WTC11 (cell line): ENCODE measurements at regions not wholly inside any gene's neighbourhood (a gene's known extent, or its start where the extent isn't known, plus 50 kb on each side); places are given as distances from the start of the nearest gene placed in this dataset.

ENCODE experiments used
- ATAC-seq: fragments of 200-7000 bp; cut with Tn5 transposase; 2 replicates; pipeline ENCODE4 v1.10.0; 2021; ENCODE audit warnings: mild to moderate bottlenecking, moderate library complexity
- CTCF ChIA-PET: fragments of 300-600 bp; sonication (Branson Sonifier 250); formaldehyde crosslinking; loops from one replicate; lab custom pipeline; 2021; ENCODE audit warnings: antibody characterized with exemption; lab: Charles Lee
- POLR2A ChIA-PET: fragments of 350-600 bp; sonication (Branson Sonifier 250); formaldehyde crosslinking; loops from one replicate; lab custom pipeline; 2021; ENCODE audit warnings: antibody characterized with exemption; lab: Charles Lee
- DNase-seq: peaks from one replicate; pipeline ENCODE4 v3.0.0; 2021; ENCODE audit warnings: low spot score
- H3K27ac Mint-ChIP-seq: 2 replicates; pipeline ENCODE4 v1.8.0; 2021; ENCODE audit warnings: mixed read lengths
- H3K27me3 Mint-ChIP-seq: 2 replicates; pipeline ENCODE4 v1.8.0; 2021; ENCODE audit warnings: low read depth, mild to moderate bottlenecking, moderate library complexity, mixed read lengths
- H3K36me3 Mint-ChIP-seq: 2 replicates; pipeline ENCODE4 v1.8.0; 2021; ENCODE audit warnings: mixed read lengths
- H3K4me1 Mint-ChIP-seq: 2 replicates; pipeline ENCODE4 v1.8.0; 2022; ENCODE audit warnings: mixed read lengths
- H3K4me3 Mint-ChIP-seq: 2 replicates; pipeline ENCODE4 v1.8.0; 2021; ENCODE audit warnings: mild to moderate bottlenecking, moderate library complexity, mixed read lengths
- H3K9me3 Mint-ChIP-seq: 2 replicates; pipeline ENCODE4 v1.8.0; 2021; ENCODE audit warnings: mixed read lengths
- AR ChIP-seq: fragments of 250-450 bp; sonication (Bioruptor Pico); IDR thresholded peaks from 2 replicates; pipeline ENCODE4 v1.9.0; 2021; ENCODE audit warnings: mild to moderate bottlenecking
- ARID4B ChIP-seq: sonication (generic); formaldehyde crosslinking; IDR thresholded peaks from 2 replicates; pipeline ENCODE4 v1.8.0; 2023; ENCODE audit warnings: missing genetic modification reagents, mild to moderate bottlenecking, borderline replicate concordance
- ATF3 ChIP-seq: sonication (generic); formaldehyde crosslinking; conservative IDR thresholded peaks from 2 replicates; pipeline ENCODE4 v1.8.1; 2022; ENCODE audit warnings: mild to moderate bottlenecking, missing genetic modification reagents
- ATF6 ChIP-seq: sonication (generic); formaldehyde crosslinking; IDR thresholded peaks from 2 replicates; pipeline ENCODE4 v1.8.1; 2023; ENCODE audit warnings: mild to moderate bottlenecking, missing genetic modification reagents
- CREB1 ChIP-seq: sonication (generic); formaldehyde crosslinking; IDR thresholded peaks from 2 replicates; pipeline ENCODE4 v1.8.0; 2023; ENCODE audit warnings: mild to moderate bottlenecking, missing genetic modification reagents
- ELF4 ChIP-seq: sonication (generic); formaldehyde crosslinking; IDR thresholded peaks from 2 replicates; pipeline ENCODE4 v1.8.1; 2022; ENCODE audit warnings: low read depth, mild to moderate bottlenecking, moderate library complexity, missing genetic modification reagents
- ETV6 ChIP-seq: sonication (generic); formaldehyde crosslinking; IDR thresholded peaks from 2 replicates; pipeline ENCODE4 v1.8.1; 2022; ENCODE audit warnings: mild to moderate bottlenecking, missing genetic modification reagents
- HMGA2 ChIP-seq: fragments of 250-450 bp; sonication (Bioruptor Pico); IDR thresholded peaks from 2 replicates; pipeline ENCODE4 v1.4.0; 2021; ENCODE audit warnings: mild to moderate bottlenecking, moderate library complexity
- IRF1 ChIP-seq: sonication (generic); formaldehyde crosslinking; IDR thresholded peaks from 2 replicates; pipeline ENCODE4 v1.8.0; 2023; ENCODE audit warnings: missing genetic modification reagents
- MLX ChIP-seq: sonication (generic); formaldehyde crosslinking; IDR thresholded peaks from 2 replicates; pipeline ENCODE4 v1.8.1; 2023; ENCODE audit warnings: mild to moderate bottlenecking, missing genetic modification reagents, moderate library complexity
- NFYB ChIP-seq: sonication (generic); formaldehyde crosslinking; conservative IDR thresholded peaks from 2 replicates; pipeline ENCODE4 v1.8.0; 2022; ENCODE audit warnings: low read depth, missing genetic modification reagents
- NR3C1 ChIP-seq: sonication (generic); formaldehyde crosslinking; conservative IDR thresholded peaks from 2 replicates; pipeline ENCODE4 v1.8.1; 2023; ENCODE audit warnings: low read depth, mild to moderate bottlenecking, missing genetic modification reagents
- PREB ChIP-seq: sonication (generic); formaldehyde crosslinking; IDR thresholded peaks from 2 replicates; pipeline ENCODE4 v1.8.1; 2022; ENCODE audit warnings: mild to moderate bottlenecking, missing genetic modification reagents, moderate library complexity, borderline replicate concordance
- RELA ChIP-seq: sonication (generic); formaldehyde crosslinking; IDR thresholded peaks from 2 replicates; pipeline ENCODE4 v1.8.1; 2022; ENCODE audit warnings: missing genetic modification reagents, mild to moderate bottlenecking, borderline replicate concordance
- SMAD4 ChIP-seq: sonication (generic); formaldehyde crosslinking; IDR thresholded peaks from 2 replicates; pipeline ENCODE4 v1.8.0; 2022; ENCODE audit warnings: mild to moderate bottlenecking, missing genetic modification reagents
- TP53 ChIP-seq: sonication (generic); formaldehyde crosslinking; IDR thresholded peaks from 2 replicates; pipeline ENCODE4 v1.8.1; 2023; ENCODE audit warnings: mild to moderate bottlenecking, missing genetic modification reagents
- ZNF263 ChIP-seq: sonication (generic); formaldehyde crosslinking; IDR thresholded peaks from 2 replicates; pipeline ENCODE4 v1.8.1; 2022; ENCODE audit warnings: low read depth, mild to moderate bottlenecking, moderate library complexity, missing genetic modification reagents
- ZNF317 ChIP-seq: sonication (generic); formaldehyde crosslinking; IDR thresholded peaks from 2 replicates; pipeline ENCODE4 v1.8.1; 2023; ENCODE audit warnings: low read depth, mild to moderate bottlenecking, moderate library complexity, missing genetic modification reagents, borderline replicate concordance
- ZNF396 ChIP-seq: fragments of 250-450 bp; sonication (Bioruptor Pico); IDR thresholded peaks from 2 replicates; pipeline ENCODE4 v1.8.0; 2021; ENCODE audit warnings: mild to moderate bottlenecking, moderate library complexity, borderline replicate concordance
- ZNF416 ChIP-seq: fragments of 250-450 bp; sonication (Bioruptor Pico); IDR thresholded peaks from 2 replicates; pipeline ENCODE4 v1.9.0; 2021; ENCODE audit warnings: mild to moderate bottlenecking, inconsistent platforms

- no peak for TF ChIP-seq ZNF263 (CRISPR knock-in tag)
- TF ChIP-seq IRF1 (CRISPR knock-in tag) = no peak
- TF ChIP-seq ATF3 = no peak
- no peak for TF ChIP-seq CREB1 (CRISPR knock-in tag)
- TF ChIP-seq ARID4B (CRISPR knock-in tag) = no peak
- no peak for TF ChIP-seq SMAD4 (CRISPR knock-in tag)
- TF ChIP-seq ZNF416 = no peak
- no peak for TF ChIP-seq ZNF396 (CRISPR knock-in tag)
- TF ChIP-seq NR3C1 (CRISPR knock-in tag) = no peak
- no peak for TF ChIP-seq MLX (CRISPR knock-in tag)
- TF ChIP-seq ELF4 (CRISPR knock-in tag) = no peak
- no peak for TF ChIP-seq ETV6 (CRISPR knock-in tag)
- TF ChIP-seq AR = no peak
- no peak for TF ChIP-seq TP53 (CRISPR knock-in tag)
- no peak for TF ChIP-seq NFYB (CRISPR knock-in tag)
- no peak for TF ChIP-seq ZNF317
- no peak for TF ChIP-seq PREB (CRISPR knock-in tag)
- no peak for TF ChIP-seq ATF6 (CRISPR knock-in tag)
- no peak for TF ChIP-seq HMGA2
- TF ChIP-seq RELA = no peak
- H3K4me1 Mint-ChIP-seq = peaks cover 11% of the 10 kb centered on the region
- no peaks in the 10 kb centered on the region for H3K27me3 Mint-ChIP-seq
- POLR2A ChIA-PET = no interaction called here
- no peak for DNase-seq
- ATAC-seq = no peak
- CTCF ChIA-PET = no interaction called here
- no peak overlapping the region for H3K4me3 Mint-ChIP-seq
- peaks cover 32% of the 10 kb centered on the region for H3K36me3 Mint-ChIP-seq
- H3K27ac Mint-ChIP-seq = no peak overlapping the region
- H3K9me3 Mint-ChIP-seq = peaks cover 52% of the 10 kb centered on the region
These were observed 326.6 kb downstream of the THBS2 start for GRCh38 chr6:168927026-168927425.
